Spleen (tissue), 11 donors: ENCODE measurements at regions not wholly inside any gene's neighbourhood (a gene's known extent, or its start where the extent isn't known, plus 50 kb on each side); places are given as distances from the start of the nearest gene placed in this dataset.

Source experiments
- DNase-seq: peaks from one replicate; pipeline ENCODE4 v3.0.0-alpha.2; 2020
- H3K27ac ChIP-seq, 8 donors: fragments of 200-600 bp; sonication (generic) in 7 of 8; 1 replicate in 4 of 8; 2 replicates in 4 of 8; pipeline versions ENCODE4 v1.5.0 to v1.8.0; 2016 to 2021; ENCODE audit warnings: inconsistent platforms in 4 of 8, mild to moderate bottlenecking in 4 of 8, moderate library complexity in 1 of 8
- H3K27me3 ChIP-seq, 7 donors: fragments of 200-600 bp; sonication (generic) in 6 of 7; replicated peaks in 1 of 7; 1 replicate in 4 of 7; 2 replicates in 3 of 7; pipeline versions ENCODE4 v1.5.0 to v1.8.0; 2016 to 2021; ENCODE audit warnings: inconsistent platforms in 3 of 7, mild to moderate bottlenecking in 1 of 7
- H3K36me3 ChIP-seq, 6 donors: fragments of 200-600 bp; sonication (generic) in 5 of 6; 1 replicate in 4 of 6; 2 replicates in 2 of 6; pipeline versions ENCODE4 v1.5.0 to v1.8.0; 2016 to 2021; ENCODE audit warnings: inconsistent platforms in 2 of 6
- H3K4me1 ChIP-seq, 6 donors: fragments of 200-600 bp; sonication (generic) in 5 of 6; 1 replicate in 3 of 6; 2 replicates in 3 of 6; pipeline versions ENCODE4 v1.5.0 to v1.8.0; 2016 to 2021; ENCODE audit warnings: inconsistent platforms in 3 of 6
- H3K4me3 ChIP-seq, 8 donors: fragments of 200-600 bp; sonication (generic) in 7 of 8; 1 replicate in 4 of 8; 2 replicates in 4 of 8; pipeline versions ENCODE4 v1.5.0 to v1.8.0; 2016 to 2021; ENCODE audit warnings: inconsistent platforms in 4 of 8, mild to moderate bottlenecking in 4 of 8, moderate library complexity in 2 of 8
- H3K9me3 ChIP-seq, 8 donors: fragments of 200-600 bp; sonication (generic) in 7 of 8; 1 replicate in 4 of 8; 2 replicates in 4 of 8; pipeline versions ENCODE4 v1.5.0 to v1.8.0; 2016 to 2021; ENCODE audit warnings: inconsistent platforms in 4 of 8
- POLR2A ChIP-seq, 3 donors: fragments of 450-650 bp; IDR thresholded peaks; one replicate each; pipeline ENCODE4 v1.5.1; 2017; ENCODE audit warnings: antibody characterized with exemption in 3 of 3, mild to moderate bottlenecking in 1 of 3
- POLR2AphosphoS5 ChIP-seq, 3 donors: sonication (generic); formaldehyde crosslinking; IDR thresholded peaks; one replicate each; pipeline ENCODE4 v1.5.1; 2017; ENCODE audit warnings: antibody characterized with exemption in 3 of 3
- WGBS, 5 donors: extraction: QIAGEN DNeasy Blood & Tissue Kit in 3 of 5; methylation state at CpG; one replicate each; pipeline versions ENCODE4 v1.1.5 to v1.1.7; 2013 to 2018; 5-methylcytosine and 5-hydroxymethylcytosine counted together
- intact Hi-C: fragments of 100-400 bp; cut with DNase I; formaldehyde crosslinking; loops from one replicate; pipeline ENCODE4 v1.15.0; 2023; ENCODE audit warnings: low total_unique reads
- TF ChIP-seq, protein P1 (sequence below), 11 experiments: fragments of 200-600 bp in 7 of 11; fragments of 450-650 bp in 4 of 11; sonication (generic) in 4 of 11; IDR thresholded peaks in 8 of 11; conservative IDR thresholded peaks in 3 of 11; 1 replicate in 7 of 11; 2 replicates in 4 of 11; pipeline versions ENCODE4 v1.4.0 to v1.8.0; 2016 to 2021; ENCODE audit warnings: antibody characterized with exemption in 11 of 11, inconsistent platforms in 4 of 11, mild to moderate bottlenecking in 1 of 11
- donor health status: healthy with polysubstance abuse.
- donor health status: DM: no; HTN: no; CAD: no; lungs with moderate emphysema.
- donor health status: DM: no; HTN: no; CAD: no.
- donor health status: Bipolar disorder and iron deficiency.
- donor health status: healthy.
- donor health status: DM: no; HTN: no; CAD: no.
- donor health status: DM: yes; HTN: yes; CAD: no.

DNA sequence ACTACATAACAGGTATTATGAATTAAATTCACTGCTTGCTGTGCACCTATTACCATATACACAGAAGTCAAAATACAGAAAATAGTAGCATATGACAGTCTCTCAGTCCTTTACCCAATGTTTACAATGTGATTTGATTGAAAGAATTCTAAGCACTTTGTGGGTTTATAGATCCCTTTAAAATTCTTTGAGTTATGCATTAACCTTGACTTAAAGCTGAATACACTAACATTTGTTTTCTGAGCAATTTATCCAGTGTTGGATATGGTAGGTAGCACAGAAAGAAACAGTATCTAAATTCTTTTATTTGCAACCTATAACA, 230.8 kb upstream of the DDI1 start:
- no peak for DNase-seq
- no peaks in the 10 kb centered on the region for H3K36me3 ChIP-seq
- H3K4me3 ChIP-seq, result no peak overlapping the region
- H3K4me1 ChIP-seq, result no peaks in the 10 kb centered on the region
- intact Hi-C loops, result no loop called here
- TF ChIP-seq POLR2A (IDR thresholded peaks at IDR 0.05) (no peak), POLR2AphosphoS5 (IDR thresholded peaks at IDR 0.05) (no peak)
- TF ChIP-seq, protein P1, sequence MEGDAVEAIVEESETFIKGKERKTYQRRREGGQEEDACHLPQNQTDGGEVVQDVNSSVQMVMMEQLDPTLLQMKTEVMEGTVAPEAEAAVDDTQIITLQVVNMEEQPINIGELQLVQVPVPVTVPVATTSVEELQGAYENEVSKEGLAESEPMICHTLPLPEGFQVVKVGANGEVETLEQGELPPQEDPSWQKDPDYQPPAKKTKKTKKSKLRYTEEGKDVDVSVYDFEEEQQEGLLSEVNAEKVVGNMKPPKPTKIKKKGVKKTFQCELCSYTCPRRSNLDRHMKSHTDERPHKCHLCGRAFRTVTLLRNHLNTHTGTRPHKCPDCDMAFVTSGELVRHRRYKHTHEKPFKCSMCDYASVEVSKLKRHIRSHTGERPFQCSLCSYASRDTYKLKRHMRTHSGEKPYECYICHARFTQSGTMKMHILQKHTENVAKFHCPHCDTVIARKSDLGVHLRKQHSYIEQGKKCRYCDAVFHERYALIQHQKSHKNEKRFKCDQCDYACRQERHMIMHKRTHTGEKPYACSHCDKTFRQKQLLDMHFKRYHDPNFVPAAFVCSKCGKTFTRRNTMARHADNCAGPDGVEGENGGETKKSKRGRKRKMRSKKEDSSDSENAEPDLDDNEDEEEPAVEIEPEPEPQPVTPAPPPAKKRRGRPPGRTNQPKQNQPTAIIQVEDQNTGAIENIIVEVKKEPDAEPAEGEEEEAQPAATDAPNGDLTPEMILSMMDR (IDR thresholded peaks at IDR 0.05 in 8 of 11, conservative IDR thresholded peaks at IDR 0.05 in 3 of 11), result no peak
- H3K27me3 ChIP-seq, result no peaks in the 10 kb centered on the region
- no peak overlapping the region for H3K27ac ChIP-seq
- no peaks in the 10 kb centered on the region for H3K9me3 ChIP-seq

GRCh38 chr11:103806130-103806895, 230.1 kb upstream of the DDI1 start:
- WGBS, 5 donors, result 55 to 91% (median 75%) methylated on average over 5 of the region's 5 CpGs
- H3K36me3 ChIP-seq, result no peaks in the 10 kb centered on the region
- no peak overlapping the region for H3K27ac ChIP-seq
- intact Hi-C loops, result no loop called here
- H3K4me3 ChIP-seq, result no peak overlapping the region
- H3K9me3 ChIP-seq, result no peaks in the 10 kb centered on the region
- no peaks in the 10 kb centered on the region for H3K27me3 ChIP-seq
- no peaks in the 10 kb centered on the region for H3K4me1 ChIP-seq
- DNase-seq, result no peak
- TF ChIP-seq, protein P1 (IDR thresholded peaks at IDR 0.05 in 8 of 11, conservative IDR thresholded peaks at IDR 0.05 in 3 of 11), result no peak
- TF ChIP-seq POLR2AphosphoS5 (IDR thresholded peaks at IDR 0.05) (no peak), POLR2A (IDR thresholded peaks at IDR 0.05) (no peak)

DNA sequence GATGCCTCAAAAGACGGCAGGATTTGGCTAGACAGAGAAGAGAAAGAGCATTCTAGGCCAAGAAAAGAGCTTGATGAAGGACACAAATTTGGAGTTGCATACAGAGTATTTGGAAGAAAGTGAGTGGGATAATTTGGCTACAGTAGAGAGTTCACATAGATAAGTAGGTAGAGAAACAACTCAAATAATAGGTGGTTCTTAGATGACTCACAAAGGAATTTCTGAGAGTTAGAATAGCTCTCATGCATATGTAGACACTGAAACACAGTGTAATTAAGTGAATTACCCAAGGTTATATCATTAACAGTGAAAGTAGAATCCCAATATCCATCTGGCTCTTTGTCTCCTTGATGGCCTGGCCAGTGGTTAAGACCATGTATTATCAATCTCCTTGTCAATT, 228.6 kb upstream of the DDI1 start:
- Histone ChIP-seq H3K4me1 (no peaks in the 10 kb centered on the region), H3K27ac (no peak overlapping the region), H3K27me3 (no peaks in the 10 kb centered on the region), H3K9me3 (no peaks in the 10 kb centered on the region), H3K36me3 (no peaks in the 10 kb centered on the region), H3K4me3 (no peak overlapping the region)
- WGBS, 5 donors, result 71 to 89% (median 81%) methylated on average over 1 of the region's 1 CpG
- intact Hi-C loops, result no loop called here
- no peak for TF ChIP-seq POLR2AphosphoS5 (IDR thresholded peaks at IDR 0.05)
- TF ChIP-seq, protein P1 (IDR thresholded peaks at IDR 0.05 in 8 of 11, conservative IDR thresholded peaks at IDR 0.05 in 3 of 11), result no peak
- TF ChIP-seq POLR2A (IDR thresholded peaks at IDR 0.05), result no peak
- no peak for DNase-seq

- H3K4me3 ChIP-seq, result no peak overlapping the region
- H3K36me3 ChIP-seq, result no peaks in the 10 kb centered on the region
- no peaks in the 10 kb centered on the region for H3K9me3 ChIP-seq
- no peaks in the 10 kb centered on the region for H3K4me1 ChIP-seq
- H3K27me3 ChIP-seq, result no peaks in the 10 kb centered on the region
- intact Hi-C loops, result no loop called here
- 81 to 95% (median 92%) methylated on average over 3 of the region's 3 CpGs for WGBS, 5 donors
- TF ChIP-seq POLR2A (IDR thresholded peaks at IDR 0.05), result no peak
- TF ChIP-seq POLR2AphosphoS5 (IDR thresholded peaks at IDR 0.05), result no peak
- TF ChIP-seq, protein P1 (IDR thresholded peaks at IDR 0.05 in 8 of 11, conservative IDR thresholded peaks at IDR 0.05 in 3 of 11), result no peak
- H3K27ac ChIP-seq, result no peak overlapping the region
- no peak for DNase-seq
These were observed 228.2 kb upstream of the DDI1 start for GRCh38 chr11:103808252-103808651.
